HCT116 (cell line): ENCODE measurements at regions not wholly inside any gene's neighbourhood (a gene's known extent, or its start where the extent isn't known, plus 50 kb on each side); places are given as distances from the start of the nearest gene placed in this dataset.

Source experiments
- ATAC-seq: fragments of 200-7000 bp; cut with Tn5 transposase; 2 replicates; pipeline ENCODE4 v1.9.1; 2020; ENCODE audit warnings: mild to moderate bottlenecking, moderate library complexity
- BruUV-seq: library from RNA; stranded (reverse); fragments of 400-500 nt; replicated peaks from 2 replicates; lab custom pipeline; 2021; lab: Mats Ljungman, UMichigan
- CTCF ChIA-PET: fragments of 300-600 bp; sonication (Branson Sonifier 250); formaldehyde crosslinking; loops from one replicate; lab custom pipeline; 2021; ENCODE audit warnings: antibody characterized with exemption; lab: Charles Lee
- POLR2A ChIA-PET: fragments of 300-600, 350-600 bp; sonication (Branson Sonifier 250); formaldehyde crosslinking; loops from one replicate; lab custom pipeline; 2021; ENCODE audit warnings: antibody characterized with exemption; lab: Charles Lee
- RAD21 ChIA-PET, 2 experiments: fragments of 300-600 bp; sonication (Branson Sonifier 250); formaldehyde crosslinking; loops; one replicate each; lab custom pipeline; 2023; ENCODE audit warnings: low total read pairs in 2 of 2; ENCODE audit not compliant: uncharacterized antibody in 2 of 2, unreplicated experiment in 2 of 2, low non-redundant PET in 1 of 2; lab: Charles Lee
- DNase-seq: peaks from one replicate; pipeline ENCODE4 v3.0.0-alpha.2; 2010; ENCODE audit warnings: low read depth, low spot score
- H2AFZ ChIP-seq: fragments of 200-600 bp; shearing (Covaris generic), sonication (generic); 2 replicates; pipeline ENCODE4 v1.6.1; 2017; ENCODE audit warnings: low read depth, mixed run types, mixed read lengths, antibody characterized with exemption, low read length; ENCODE audit not compliant: poor library complexity, severe bottlenecking
- H3K27ac ChIP-seq: 2 replicates; pipeline ENCODE4 v1.5.1; 2012; ENCODE audit warnings: low read depth, low read length
- H3K27me3 ChIP-seq: fragments of 200-600 bp; sonication (generic); 2 replicates; pipeline ENCODE4 v1.6.1; 2016; ENCODE audit warnings: mixed run types, low read length, mixed read lengths; ENCODE audit not compliant: insufficient read depth
- H3K36me3 ChIP-seq, 2 experiments: fragments of 200-500 bp in 1 of 2; fragments of 200-600 bp in 1 of 2; sonication (Bioruptor generic) in 1 of 2; sonication (generic) in 1 of 2; 2 replicates each; pipeline versions ENCODE4 v1.5.1 to v1.6.1; 2014 to 2016; ENCODE audit warnings: low read length in 2 of 2, inconsistent platforms in 1 of 2, mixed read lengths in 1 of 2, mixed run types in 1 of 2; ENCODE audit not compliant: insufficient read depth in 2 of 2, control insufficient read depth in 1 of 2
- H3K4me1 ChIP-seq, 2 experiments: fragments of 200-600 bp in 1 of 2; sonication (generic) in 1 of 2; 2 replicates each; pipeline versions ENCODE4 v1.5.1 to v1.6.1; 2012 to 2017; ENCODE audit warnings: low read length in 2 of 2, inconsistent platforms in 1 of 2, mild to moderate bottlenecking in 1 of 2, mixed read lengths in 1 of 2, mixed run types in 1 of 2, moderate library complexity in 1 of 2; ENCODE audit not compliant: insufficient read depth in 2 of 2, control insufficient read depth in 1 of 2
- H3K4me2 ChIP-seq: fragments of 200-600 bp; sonication (generic); 2 replicates; pipeline ENCODE4 v1.6.1; 2017; ENCODE audit warnings: mixed run types, low read length, mixed read lengths
- H3K4me3 ChIP-seq, 2 experiments: fragments of 200-600 bp in 1 of 2; sonication (generic) in 1 of 2; replicated peaks in 1 of 2; 2 replicates each; pipeline ENCODE4 v1.5.1; 2011 to 2016; ENCODE audit warnings: low read length in 2 of 2, control low read depth in 1 of 2, low read depth in 1 of 2, mild to moderate bottlenecking in 1 of 2, mixed read lengths in 1 of 2, mixed run types in 1 of 2
- H3K79me2 ChIP-seq: fragments of 200-600 bp; sonication (generic); 2 replicates; pipeline ENCODE4 v1.6.1; 2017; ENCODE audit warnings: mild to moderate bottlenecking, mixed run types, low read length, moderate library complexity, mixed read lengths; ENCODE audit not compliant: insufficient read depth
- H3K9ac ChIP-seq: fragments of 200-600 bp; sonication (generic); 2 replicates; pipeline ENCODE4 v1.6.1; 2016; ENCODE audit warnings: low read length, mixed read lengths
- H3K9me2 ChIP-seq: fragments of 200-600 bp; sonication (generic), shearing (Covaris generic); 2 replicates; pipeline ENCODE4 v1.6.1; 2017; ENCODE audit warnings: mixed run types, mild to moderate bottlenecking, moderate library complexity; ENCODE audit not compliant: insufficient read depth
- H3K9me3 ChIP-seq, 2 experiments: fragments of 200-500 bp in 1 of 2; fragments of 200-600 bp in 1 of 2; sonication (Bioruptor generic) in 1 of 2; sonication (generic) in 1 of 2; 2 replicates each; pipeline ENCODE4 v1.6.1; 2014 to 2017; ENCODE audit warnings: low read length in 2 of 2, mixed read lengths in 2 of 2, inconsistent platforms in 1 of 2, low read depth in 1 of 2, mild to moderate bottlenecking in 1 of 2, mixed run types in 1 of 2, moderate library complexity in 1 of 2; ENCODE audit not compliant: control insufficient read depth in 1 of 2, insufficient read depth in 1 of 2
- H4K20me1 ChIP-seq: fragments of 200-600 bp; sonication (generic), shearing (Covaris generic); 2 replicates; pipeline ENCODE4 v1.6.1; 2017; ENCODE audit warnings: mixed run types, mild to moderate bottlenecking, moderate library complexity; ENCODE audit not compliant: insufficient read depth
- EGR1 ChIP-seq: IDR thresholded peaks from 2 replicates; pipeline ENCODE4 v1.6.1; 2012; ENCODE audit warnings: low read depth
- ELF1 ChIP-seq: IDR thresholded peaks from 2 replicates; pipeline ENCODE4 v1.6.1; 2012; ENCODE audit warnings: low read depth, borderline replicate concordance
- FOSL1 ChIP-seq: IDR thresholded peaks from 2 replicates; pipeline ENCODE4 v1.6.1; 2012; ENCODE audit warnings: low read depth
- JUND ChIP-seq: IDR thresholded peaks from 2 replicates; pipeline ENCODE4 v1.6.1; 2012
- RAD21 ChIP-seq: IDR thresholded peaks from 2 replicates; pipeline ENCODE4 v1.6.1; 2012; ENCODE audit warnings: low read depth, mild to moderate bottlenecking
- SIN3A ChIP-seq: IDR thresholded peaks from 2 replicates; pipeline ENCODE4 v1.6.1; 2012; ENCODE audit warnings: low read depth
- SP1 ChIP-seq: IDR thresholded peaks from 2 replicates; pipeline ENCODE4 v1.6.1; 2012; ENCODE audit warnings: low read depth
- ZNF274 ChIP-seq: fragments of 200-500 bp; sonication (Bioruptor generic); IDR thresholded peaks from 2 replicates; pipeline ENCODE4 v1.6.1; 2014; ENCODE audit warnings: mild to moderate bottlenecking, low read depth, low read length, inconsistent platforms
- intact Hi-C: fragments of 100-400 bp; cut with micrococcal nuclease; formaldehyde crosslinking; loops from 2 replicates; pipeline ENCODE4 v1.10.0; 2022
- TF ChIP-seq, protein P1 (sequence below): IDR thresholded peaks from 2 replicates; pipeline ENCODE4 v1.6.1; 2012; ENCODE audit warnings: low read depth
- TF ChIP-seq, protein P2 (sequence below): IDR thresholded peaks from 2 replicates; pipeline ENCODE4 v1.6.1; 2011; ENCODE audit warnings: mild to moderate bottlenecking, low read length, moderate library complexity; ENCODE audit not compliant: insufficient replicate concordance; ENCODE audit errors: extremely low read depth

DNA sequence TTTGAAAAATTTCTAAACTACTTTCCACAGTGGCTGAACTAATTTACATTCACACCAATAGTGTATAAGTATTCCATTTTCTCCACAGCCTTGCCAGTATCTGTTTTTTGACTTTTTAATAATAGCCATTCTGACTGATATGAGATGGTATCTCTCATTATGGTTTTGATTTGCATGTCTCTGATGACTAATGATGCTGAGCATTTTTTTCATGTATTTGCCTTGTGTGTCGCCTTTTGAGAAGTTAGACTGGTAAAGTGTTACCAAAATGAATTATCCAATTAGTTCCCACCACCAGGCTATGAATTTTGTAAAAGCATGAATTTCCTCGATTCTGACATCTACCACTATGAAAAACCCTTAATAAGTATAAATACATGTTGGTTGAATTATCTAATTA lies 242.2 kb upstream of the GK2 start:
- CTCF ChIA-PET = no interaction called here
- Histone ChIP-seq H3K27me3 (no peaks in the 10 kb centered on the region; the same call in 1 of the 2 replicates), H3K4me3 (no peak overlapping the region), H3K79me2 (no peaks in the 10 kb centered on the region), H3K4me2 (no peak overlapping the region), H3K4me1 (no peaks in the 10 kb centered on the region), H3K27ac (no peak overlapping the region), H2AFZ (no peak overlapping the region), H3K36me3 (no peaks in the 10 kb centered on the region), H3K9me3 (no peaks in the 10 kb centered on the region), H3K9me2 (no peaks in the 10 kb centered on the region), H3K9ac (no peak overlapping the region), H4K20me1 (no peaks in the 10 kb centered on the region)
- ATAC-seq (no peak), DNase-seq (no peak)
- TF ChIP-seq FOSL1 (no peak), SIN3A (no peak), JUND (no peak), EGR1 (no peak), SP1 (no peak), ELF1 (no peak), RAD21 (no peak)
- TF ChIP-seq, protein P1, sequence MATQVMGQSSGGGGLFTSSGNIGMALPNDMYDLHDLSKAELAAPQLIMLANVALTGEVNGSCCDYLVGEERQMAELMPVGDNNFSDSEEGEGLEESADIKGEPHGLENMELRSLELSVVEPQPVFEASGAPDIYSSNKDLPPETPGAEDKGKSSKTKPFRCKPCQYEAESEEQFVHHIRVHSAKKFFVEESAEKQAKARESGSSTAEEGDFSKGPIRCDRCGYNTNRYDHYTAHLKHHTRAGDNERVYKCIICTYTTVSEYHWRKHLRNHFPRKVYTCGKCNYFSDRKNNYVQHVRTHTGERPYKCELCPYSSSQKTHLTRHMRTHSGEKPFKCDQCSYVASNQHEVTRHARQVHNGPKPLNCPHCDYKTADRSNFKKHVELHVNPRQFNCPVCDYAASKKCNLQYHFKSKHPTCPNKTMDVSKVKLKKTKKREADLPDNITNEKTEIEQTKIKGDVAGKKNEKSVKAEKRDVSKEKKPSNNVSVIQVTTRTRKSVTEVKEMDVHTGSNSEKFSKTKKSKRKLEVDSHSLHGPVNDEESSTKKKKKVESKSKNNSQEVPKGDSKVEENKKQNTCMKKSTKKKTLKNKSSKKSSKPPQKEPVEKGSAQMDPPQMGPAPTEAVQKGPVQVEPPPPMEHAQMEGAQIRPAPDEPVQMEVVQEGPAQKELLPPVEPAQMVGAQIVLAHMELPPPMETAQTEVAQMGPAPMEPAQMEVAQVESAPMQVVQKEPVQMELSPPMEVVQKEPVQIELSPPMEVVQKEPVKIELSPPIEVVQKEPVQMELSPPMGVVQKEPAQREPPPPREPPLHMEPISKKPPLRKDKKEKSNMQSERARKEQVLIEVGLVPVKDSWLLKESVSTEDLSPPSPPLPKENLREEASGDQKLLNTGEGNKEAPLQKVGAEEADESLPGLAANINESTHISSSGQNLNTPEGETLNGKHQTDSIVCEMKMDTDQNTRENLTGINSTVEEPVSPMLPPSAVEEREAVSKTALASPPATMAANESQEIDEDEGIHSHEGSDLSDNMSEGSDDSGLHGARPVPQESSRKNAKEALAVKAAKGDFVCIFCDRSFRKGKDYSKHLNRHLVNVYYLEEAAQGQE = no peak
- intact Hi-C loops = no loop called here
- POLR2A ChIA-PET = no interaction called here
- BruUV-seq = no TSS peak
- RAD21 ChIA-PET = no interaction called here

DNA sequence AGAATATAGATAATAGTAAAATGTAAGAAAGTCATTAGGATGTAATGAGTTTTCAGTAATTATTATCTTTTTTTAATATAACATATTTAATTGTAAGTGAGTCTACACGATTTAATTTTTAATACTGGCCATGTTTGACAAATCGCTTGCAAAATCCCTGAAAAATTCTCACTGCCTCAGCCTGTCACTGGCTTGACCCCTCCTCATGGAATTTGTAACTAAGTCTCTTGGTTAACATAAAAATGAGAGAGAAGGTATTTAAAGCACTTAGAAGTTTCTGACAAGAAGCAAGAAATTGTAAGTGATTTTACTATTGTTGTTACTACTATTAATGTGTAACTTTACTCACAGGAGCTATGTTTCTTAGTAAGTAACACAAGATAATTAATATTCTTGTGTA lies 237.9 kb upstream of the GK2 start:
- no peak overlapping the region for H2AFZ ChIP-seq
- H3K4me1 ChIP-seq = no peaks in the 10 kb centered on the region
- no peaks in the 10 kb centered on the region for H3K79me2 ChIP-seq
- RAD21 ChIA-PET = no interaction called here
- no TSS peak for BruUV-seq
- DNase-seq = no peak
- H3K9me2 ChIP-seq = no peaks in the 10 kb centered on the region
- POLR2A ChIA-PET = no interaction called here
- no peaks in the 10 kb centered on the region for H4K20me1 ChIP-seq
- H3K9ac ChIP-seq = no peak overlapping the region
- H3K9me3 ChIP-seq = no peaks in the 10 kb centered on the region
- TF ChIP-seq SIN3A (no peak), ZNF274 (no peak)
- TF ChIP-seq, protein P2, sequence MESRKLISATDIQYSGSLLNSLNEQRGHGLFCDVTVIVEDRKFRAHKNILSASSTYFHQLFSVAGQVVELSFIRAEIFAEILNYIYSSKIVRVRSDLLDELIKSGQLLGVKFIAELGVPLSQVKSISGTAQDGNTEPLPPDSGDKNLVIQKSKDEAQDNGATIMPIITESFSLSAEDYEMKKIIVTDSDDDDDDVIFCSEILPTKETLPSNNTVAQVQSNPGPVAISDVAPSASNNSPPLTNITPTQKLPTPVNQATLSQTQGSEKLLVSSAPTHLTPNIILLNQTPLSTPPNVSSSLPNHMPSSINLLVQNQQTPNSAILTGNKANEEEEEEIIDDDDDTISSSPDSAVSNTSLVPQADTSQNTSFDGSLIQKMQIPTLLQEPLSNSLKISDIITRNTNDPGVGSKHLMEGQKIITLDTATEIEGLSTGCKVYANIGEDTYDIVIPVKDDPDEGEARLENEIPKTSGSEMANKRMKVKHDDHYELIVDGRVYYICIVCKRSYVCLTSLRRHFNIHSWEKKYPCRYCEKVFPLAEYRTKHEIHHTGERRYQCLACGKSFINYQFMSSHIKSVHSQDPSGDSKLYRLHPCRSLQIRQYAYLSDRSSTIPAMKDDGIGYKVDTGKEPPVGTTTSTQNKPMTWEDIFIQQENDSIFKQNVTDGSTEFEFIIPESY = no peak
- H3K4me2 ChIP-seq = no peak overlapping the region
- peaks cover 4% of the 10 kb centered on the region for H3K27me3 ChIP-seq
- no peaks in the 10 kb centered on the region for H3K36me3 ChIP-seq
- ATAC-seq = no peak
- H3K4me3 ChIP-seq = no peak overlapping the region
- no peak overlapping the region for H3K27ac ChIP-seq
- intact Hi-C loops = no loop called here
- CTCF ChIA-PET = no interaction called here
